NCI-H1048 (cell line): ENCODE measurements at regions not wholly inside any gene's neighbourhood (a gene's known extent, or its start where the extent isn't known, plus 50 kb on each side); places are given as distances from the start of the nearest gene placed in this dataset.

Source experiments
- DNase-seq: peaks from one replicate; lab custom pipeline; 2025; lab: John Stamatoyannopoulos, UW

DNA sequence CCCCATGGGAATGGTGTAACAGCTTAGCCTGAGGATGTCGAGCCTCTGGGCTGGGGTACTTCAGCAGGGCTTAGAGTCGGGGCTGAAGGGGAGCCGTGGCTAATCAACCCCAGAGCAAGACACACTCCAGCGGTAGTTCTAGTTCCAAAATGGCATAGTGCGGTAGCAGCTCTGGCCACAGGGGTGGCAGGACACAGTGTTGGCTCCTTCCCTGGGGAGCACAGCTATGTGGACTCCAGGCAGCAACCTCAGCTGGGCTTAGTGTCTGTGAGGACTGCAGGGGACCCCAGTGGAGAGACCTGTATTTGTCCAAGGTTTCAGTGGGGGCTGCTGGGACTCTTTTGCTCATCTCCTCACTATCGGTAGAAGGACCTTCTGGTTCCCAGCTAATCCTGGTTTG is 70.8 kb upstream of the PCDH20 start:
- DNase-seq, result no peak

GRCh38 chr13:61485128-61485765 is 69.6 kb upstream of the PCDH20 start:
- no peak for DNase-seq

GRCh38 chr13:61477619-61478018 is 62.0 kb upstream of the PCDH20 start:
- no peak for DNase-seq

GRCh38 chr13:61470786-61471185 is 55.1 kb upstream of the PCDH20 start:
- no peak for DNase-seq

GRCh38 chr13:61466280-61466679 is 50.6 kb upstream of the PCDH20 start:
- no peak for DNase-seq
